ENCODE measurements at regions not wholly inside any gene's neighbourhood (a gene's known extent, or its start where the extent isn't known, plus 50 kb on each side); places are given as distances from the start of the nearest gene placed in this dataset.

- no peak overlapping the region for H2AFZ ChIP-seq (ENCODE audit: control insufficient read depth, low read depth, low read length)
- SMC1A ChIA-PET (ENCODE audit: uncharacterized antibody, unreplicated experiment), result no interaction called here
- H3K79me2 ChIP-seq (ENCODE audit: control insufficient read depth, insufficient read depth, low read length), result no peaks in the 10 kb centered on the region
- no TSS peak for BruUV-seq (replicated peaks)
- H3K4me3 ChIP-seq, result no peak overlapping the region
- H3K4me2 ChIP-seq (ENCODE audit: control insufficient read depth, insufficient read depth), result no peak overlapping the region
- H3K36me3 ChIP-seq (ENCODE audit: control insufficient read depth in 2 of 2, insufficient read depth in 2 of 2, low read length in 1 of 2), result no peaks in the 10 kb centered on the region
- no peak for ATAC-seq
- POLR2A ChIA-PET, result no interaction called here
- CTCF ChIA-PET, result no interaction called here
- no peak for TF ChIP-seq RB1 (IDR thresholded peaks at IDR 0.05; ENCODE audit: borderline replicate concordance)
- TF ChIP-seq MTA3 (IDR thresholded peaks at IDR 0.05; ENCODE audit: borderline replicate concordance, low read length), result no peak
- TF ChIP-seq RBBP5 (conservative IDR thresholded peaks at IDR 0.05), result no peak
- no peak for TF ChIP-seq NR2F1 (conservative IDR thresholded peaks at IDR 0.05)
- intact Hi-C loops (cut with micrococcal nuclease; ENCODE audit: unreplicated experiment), result no loop called here
- H3K4me1 ChIP-seq (ENCODE audit: control insufficient read depth, insufficient read depth, low read length), result 0 out of 2 replicates have a peak, but pooled peaks cover 6% of the 10 kb centered on the region
- 85% methylated on average over 9 of the region's 9 CpGs for WGBS (ENCODE audit: insufficient coverage, insufficient replicate concordance, low lambda C conversion rate, missing lambda C conversion rate)
- H4K20me1 ChIP-seq (ENCODE audit: control insufficient read depth, insufficient read depth), result no peaks in the 10 kb centered on the region
- no peak for DNase-seq (ENCODE audit: low read depth, low spot score)
- no peaks in the 10 kb centered on the region for H3K27me3 ChIP-seq (replicated peaks in 1 of 2; ENCODE audit: control insufficient read depth in 2 of 2, insufficient read depth in 2 of 2, low read length in 1 of 2)
- H3K9ac ChIP-seq (ENCODE audit: control insufficient read depth, insufficient read depth, low read length), result no peak overlapping the region
- in situ Hi-C loops (cut with MboI), result no loop called here
- no peaks in the 10 kb centered on the region; the same call in 2 of the 3 replicates for H3K9me3 ChIP-seq (replicated peaks; ENCODE audit: control insufficient read depth, insufficient read depth, low read length)
- RAD21 ChIA-PET (ENCODE audit: unreplicated experiment), result no interaction called here
- FAIRE-seq, result no peak
- no peak overlapping the region for H3K27ac ChIP-seq (ENCODE audit: control insufficient read depth, insufficient read depth)
Measured at GRCh38 chr11:19453651-19454257, 213.0 kb upstream of the E2F8 start.

- ChIA-PET CTCF (no interaction called here), POLR2A (interaction anchor here (1.0 kb wide), 1 partner anchor 9 kb away, joined by 3 read pairs; no protein-coding TSS in a partner anchor), RAD21 (ENCODE audit: unreplicated experiment) (no interaction called here), SMC1A (ENCODE audit: uncharacterized antibody, unreplicated experiment) (interaction anchor here (1.2 to 1.8 kb wide), 3 partner anchors 9 to 23 kb away, joined by 3 to 5 read pairs (median 5); no protein-coding TSS in a partner anchor)
- intact Hi-C loops (cut with micrococcal nuclease; ENCODE audit: unreplicated experiment) (no loop called here), in situ Hi-C loops (cut with MboI) (no loop called here)
- no peak for DNase-seq (ENCODE audit: low read depth, low spot score)
- Histone ChIP-seq H3K79me2 (ENCODE audit: control insufficient read depth, insufficient read depth, low read length) (no peaks in the 10 kb centered on the region), H3K36me3 (ENCODE audit: control insufficient read depth in 2 of 2, insufficient read depth in 2 of 2, low read length in 1 of 2) (no peaks in the 10 kb centered on the region), H2AFZ (ENCODE audit: control insufficient read depth, low read depth, low read length) (no peak overlapping the region), H3K4me1 (ENCODE audit: control insufficient read depth, insufficient read depth, low read length) (0 out of 2 replicates have a peak, but pooled peaks cover 6% of the 10 kb centered on the region), H3K9ac (ENCODE audit: control insufficient read depth, insufficient read depth, low read length) (no peak overlapping the region), H3K4me2 (ENCODE audit: control insufficient read depth, insufficient read depth) (no peak overlapping the region), H4K20me1 (ENCODE audit: control insufficient read depth, insufficient read depth) (no peaks in the 10 kb centered on the region), H3K4me3 (no peak overlapping the region), H3K27ac (ENCODE audit: control insufficient read depth, insufficient read depth) (no peak overlapping the region), H3K27me3 (replicated peaks in 1 of 2; ENCODE audit: control insufficient read depth in 2 of 2, insufficient read depth in 2 of 2, low read length in 1 of 2) (no peaks in the 10 kb centered on the region), H3K9me3 (replicated peaks; ENCODE audit: control insufficient read depth, insufficient read depth, low read length) (no peaks in the 10 kb centered on the region; the same call in 2 of the 3 replicates)
- ATAC-seq, result no peak
- no TSS peak for BruUV-seq (replicated peaks)
- FAIRE-seq, result no peak
- TF ChIP-seq NBN (IDR thresholded peaks at IDR 0.05) (no peak), ETV6 (conservative IDR thresholded peaks at IDR 0.05 in 1 of 2, IDR thresholded peaks at IDR 0.05 in 1 of 2; ENCODE audit: borderline replicate concordance in 1 of 2, low read depth in 1 of 2) (no peak), CBFB (IDR thresholded peaks at IDR 0.05; ENCODE audit: low read depth) (no peak), SMAD1 (IDR thresholded peaks at IDR 0.05; ENCODE audit: low read depth, partially characterized antibody) (no peak)
Measured at GRCh38 chr11:19451609-19452008, 210.9 kb upstream of the E2F8 start.

Data from GM12878 (cell line).